OCI-LY3 (cell line): ENCODE measurements at regions not wholly inside any gene's neighbourhood (a gene's known extent, or its start where the extent isn't known, plus 50 kb on each side); places are given as distances from the start of the nearest gene placed in this dataset.

Experiments used
- H2AFZ ChIP-seq: fragments of 200-600, 300-600 bp; shearing (Covaris generic); 2 replicates; pipeline ENCODE4 v1.6.0; 2014; ENCODE audit warnings: antibody characterized with exemption, low read depth, low read length
- H3K27ac ChIP-seq: fragments of 200-600, 300-600 bp; sonication (generic); 2 replicates; pipeline ENCODE4 v1.5.1; 2014; ENCODE audit warnings: mild to moderate bottlenecking, low read length, moderate library complexity, mixed read lengths
- H3K27me3 ChIP-seq: fragments of 200-600, 300-600 bp; sonication (generic); 2 replicates; pipeline ENCODE4 v1.6.1; 2014; ENCODE audit warnings: low read depth, low read length, mixed read lengths
- H3K36me3 ChIP-seq: fragments of 200-600, 300-600 bp; sonication (generic); replicated peaks from 2 replicates; pipeline ENCODE3; 2014; ENCODE audit warnings: low read depth, low read length, mixed read lengths
- H3K4me1 ChIP-seq: fragments of 300-600, 200-600 bp; sonication (generic); 2 replicates; pipeline ENCODE4 v1.6.1; 2014; ENCODE audit warnings: low read length, mixed read lengths
- H3K4me2 ChIP-seq: fragments of 200-600, 300-600 bp; sonication (generic); 2 replicates; pipeline ENCODE4 v1.6.1; 2014; ENCODE audit warnings: low read length, mixed read lengths
- H3K4me3 ChIP-seq: fragments of 300-600, 200-600 bp; sonication (generic); 2 replicates; pipeline ENCODE4 v1.5.1; 2014; ENCODE audit warnings: antibody characterized with exemption, mild to moderate bottlenecking, low read length, moderate library complexity
- H3K79me2 ChIP-seq: fragments of 300-600, 200-600 bp; shearing (Covaris generic); 2 replicates; pipeline ENCODE4 v1.6.1; 2014; ENCODE audit warnings: mild to moderate bottlenecking, low read length, mixed read lengths
- H3K9ac ChIP-seq: fragments of 300-600, 200-600 bp; shearing (Covaris generic); 2 replicates; pipeline ENCODE4 v1.6.0; 2014; ENCODE audit warnings: mild to moderate bottlenecking, low read length, moderate library complexity
- H3K9me3 ChIP-seq: fragments of 200-600, 300-600 bp; shearing (Covaris generic); 2 replicates; pipeline ENCODE4 v1.6.1; 2014; ENCODE audit warnings: low read length, mixed read lengths; ENCODE audit not compliant: insufficient read depth
- H4K20me1 ChIP-seq: fragments of 200-600, 300-600 bp; sonication (generic); 2 replicates; pipeline ENCODE4 v1.6.1; 2016; ENCODE audit warnings: low read length, mixed read lengths; ENCODE audit not compliant: insufficient read depth
- EZH2phosphoT487 ChIP-seq: fragments of 200-600 bp; shearing (Covaris generic); IDR thresholded peaks from 2 replicates; pipeline ENCODE4 v1.6.1; 2018; ENCODE audit warnings: antibody characterized with exemption, mixed run types, low read depth
- TF ChIP-seq, protein P1 (sequence below): fragments of 200-600, 300-600 bp; sonication (generic); IDR thresholded peaks from 2 replicates; pipeline ENCODE4 v1.5.1; 2014; ENCODE audit warnings: antibody characterized with exemption, low read length, low read depth

DNA sequence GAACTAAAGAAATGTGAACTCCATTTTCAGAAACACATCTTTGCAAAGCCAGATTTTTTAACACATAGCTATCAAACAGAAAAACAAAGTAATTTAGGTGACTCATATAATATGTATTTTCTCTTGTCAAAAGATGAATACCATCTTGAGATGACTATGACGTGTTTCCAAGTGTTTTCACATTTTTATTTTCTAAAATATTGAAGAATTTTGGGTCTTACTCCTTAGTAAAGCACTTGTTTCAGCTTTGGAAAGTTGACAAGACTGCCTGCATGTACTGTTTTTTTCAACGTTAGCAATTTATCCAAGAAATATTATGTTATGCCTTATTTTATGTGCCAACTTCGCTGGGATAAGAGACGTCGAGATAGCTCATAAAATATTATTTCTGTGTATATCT, 733.9 kb upstream of the EPHA5 start:
- H3K4me3 ChIP-seq, result no peak overlapping the region
- H3K79me2 ChIP-seq, result no peaks in the 10 kb centered on the region
- H3K27ac ChIP-seq, result no peak overlapping the region
- H4K20me1 ChIP-seq, result no peaks in the 10 kb centered on the region
- H3K9me3 ChIP-seq, result no peaks in the 10 kb centered on the region
- no peaks in the 10 kb centered on the region for H3K36me3 ChIP-seq
- no peak overlapping the region for H3K9ac ChIP-seq
- no peaks in the 10 kb centered on the region for H3K27me3 ChIP-seq
- H2AFZ ChIP-seq, result no peak overlapping the region
- no peaks in the 10 kb centered on the region for H3K4me1 ChIP-seq
- no peak overlapping the region for H3K4me2 ChIP-seq
- TF ChIP-seq, protein P1, sequence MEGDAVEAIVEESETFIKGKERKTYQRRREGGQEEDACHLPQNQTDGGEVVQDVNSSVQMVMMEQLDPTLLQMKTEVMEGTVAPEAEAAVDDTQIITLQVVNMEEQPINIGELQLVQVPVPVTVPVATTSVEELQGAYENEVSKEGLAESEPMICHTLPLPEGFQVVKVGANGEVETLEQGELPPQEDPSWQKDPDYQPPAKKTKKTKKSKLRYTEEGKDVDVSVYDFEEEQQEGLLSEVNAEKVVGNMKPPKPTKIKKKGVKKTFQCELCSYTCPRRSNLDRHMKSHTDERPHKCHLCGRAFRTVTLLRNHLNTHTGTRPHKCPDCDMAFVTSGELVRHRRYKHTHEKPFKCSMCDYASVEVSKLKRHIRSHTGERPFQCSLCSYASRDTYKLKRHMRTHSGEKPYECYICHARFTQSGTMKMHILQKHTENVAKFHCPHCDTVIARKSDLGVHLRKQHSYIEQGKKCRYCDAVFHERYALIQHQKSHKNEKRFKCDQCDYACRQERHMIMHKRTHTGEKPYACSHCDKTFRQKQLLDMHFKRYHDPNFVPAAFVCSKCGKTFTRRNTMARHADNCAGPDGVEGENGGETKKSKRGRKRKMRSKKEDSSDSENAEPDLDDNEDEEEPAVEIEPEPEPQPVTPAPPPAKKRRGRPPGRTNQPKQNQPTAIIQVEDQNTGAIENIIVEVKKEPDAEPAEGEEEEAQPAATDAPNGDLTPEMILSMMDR, result no peak
- TF ChIP-seq EZH2phosphoT487, result no peak

DNA sequence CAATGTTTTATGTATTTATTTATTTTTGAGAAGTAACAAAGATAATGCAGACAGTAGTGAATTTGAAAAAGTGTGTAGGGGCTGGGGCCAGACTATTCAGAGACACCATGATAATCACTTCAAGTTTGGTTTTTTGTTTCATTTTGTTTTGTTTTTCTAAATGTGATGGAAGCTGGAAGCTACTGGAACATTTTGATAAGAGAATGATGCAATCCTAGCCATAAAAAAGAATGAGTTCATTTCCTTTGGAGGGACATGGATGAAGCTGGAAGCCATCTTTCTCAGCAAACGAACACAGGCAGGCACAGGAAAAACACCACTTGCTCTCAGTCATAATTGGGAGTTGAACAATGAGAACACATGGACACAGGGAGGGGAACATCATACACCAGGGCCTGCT, 706.6 kb upstream of the EPHA5 start:
- Histone ChIP-seq H3K27ac (no peak overlapping the region), H3K4me1 (no peaks in the 10 kb centered on the region), H3K36me3 (no peaks in the 10 kb centered on the region), H2AFZ (no peak overlapping the region), H3K4me2 (no peak overlapping the region), H3K4me3 (no peak overlapping the region), H3K9me3 (no peaks in the 10 kb centered on the region), H3K79me2 (no peaks in the 10 kb centered on the region), H4K20me1 (no peaks in the 10 kb centered on the region), H3K27me3 (no peaks in the 10 kb centered on the region), H3K9ac (no peak overlapping the region)
- TF ChIP-seq EZH2phosphoT487, result no peak
- TF ChIP-seq, protein P1, result no peak

GRCh38 chr4:66376396-66376795, 706.1 kb upstream of the EPHA5 start:
- no peak for TF ChIP-seq EZH2phosphoT487
- TF ChIP-seq, protein P1, result no peak
- Histone ChIP-seq H3K9me3 (no peaks in the 10 kb centered on the region), H3K4me1 (no peaks in the 10 kb centered on the region), H3K4me2 (no peak overlapping the region), H3K36me3 (no peaks in the 10 kb centered on the region), H4K20me1 (no peaks in the 10 kb centered on the region), H3K4me3 (no peak overlapping the region), H3K27ac (no peak overlapping the region), H3K27me3 (no peaks in the 10 kb centered on the region), H2AFZ (no peak overlapping the region), H3K9ac (no peak overlapping the region), H3K79me2 (no peaks in the 10 kb centered on the region)

GRCh38 chr4:66373268-66373667, 703.0 kb upstream of the EPHA5 start:
- no peaks in the 10 kb centered on the region for H3K9me3 ChIP-seq
- H3K36me3 ChIP-seq, result no peaks in the 10 kb centered on the region
- no peak overlapping the region for H3K27ac ChIP-seq
- no peak overlapping the region for H2AFZ ChIP-seq
- no peak overlapping the region for H3K9ac ChIP-seq
- no peaks in the 10 kb centered on the region for H3K4me1 ChIP-seq
- H3K4me3 ChIP-seq, result no peak overlapping the region
- H3K4me2 ChIP-seq, result no peak overlapping the region
- H3K79me2 ChIP-seq, result no peaks in the 10 kb centered on the region
- H4K20me1 ChIP-seq, result no peaks in the 10 kb centered on the region
- H3K27me3 ChIP-seq, result no peaks in the 10 kb centered on the region
- TF ChIP-seq EZH2phosphoT487, result no peak
- TF ChIP-seq, protein P1, result no peak
